Keratinocyte (primary cell): ENCODE measurements at regions not wholly inside any gene's neighbourhood (a gene's known extent, or its start where the extent isn't known, plus 50 kb on each side); places are given as distances from the start of the nearest gene placed in this dataset.

ENCODE experiments used
- DNase-seq: peaks from one replicate; pipeline ENCODE4 v3.0.0-alpha.2; 2011; ENCODE audit warnings: low read depth, missing footprints, low spot score
- FAIRE-seq: peaks from 2 replicates; lab custom pipeline; 2011; peaks lifted over from hg19 to GRCh38; lab: Jason Lieb, UNC
- H2AFZ ChIP-seq: 2 replicates; pipeline ENCODE4 v1.6.0; 2012; ENCODE audit warnings: low read length, control low read depth, inconsistent platforms; ENCODE audit not compliant: control insufficient read depth
- H3K27ac ChIP-seq: 2 replicates; pipeline ENCODE4 v1.5.1; 2011; ENCODE audit warnings: low read length; ENCODE audit not compliant: control insufficient read depth, insufficient read depth
- H3K27me3 ChIP-seq: 3 replicates; pipeline ENCODE4 v1.6.0; 2011; ENCODE audit warnings: low read length; ENCODE audit not compliant: control insufficient read depth, insufficient read depth; ENCODE audit errors: extremely low read depth
- H3K36me3 ChIP-seq, 2 experiments: 2 replicates in 1 of 2; 3 replicates in 1 of 2; pipeline ENCODE4 v1.5.1; 2011; ENCODE audit warnings: low read length in 2 of 2, mild to moderate bottlenecking in 1 of 2; ENCODE audit not compliant: control insufficient read depth in 2 of 2, insufficient read depth in 2 of 2; ENCODE audit errors: extremely low read depth in 1 of 2
- H3K4me1 ChIP-seq: 3 replicates; pipeline ENCODE4 v1.5.1; 2011; ENCODE audit warnings: low read length; ENCODE audit not compliant: control insufficient read depth, insufficient read depth; ENCODE audit errors: extremely low read depth
- H3K4me2 ChIP-seq: 3 replicates; pipeline ENCODE4 v1.6.0; 2011; ENCODE audit warnings: low read depth, low read length; ENCODE audit not compliant: control insufficient read depth, insufficient read depth; ENCODE audit errors: extremely low read depth
- H3K4me3 ChIP-seq, 3 experiments: fragments of 200-600 bp in 1 of 3; sonication (generic) in 1 of 3; 2 replicates in 2 of 3; 3 replicates in 1 of 3; pipeline ENCODE4 v1.5.1; 2011 to 2016; ENCODE audit warnings: low read length in 3 of 3, mild to moderate bottlenecking in 3 of 3, control low read depth in 2 of 3, inconsistent platforms in 1 of 3, low read depth in 1 of 3, mixed read lengths in 1 of 3, mixed run types in 1 of 3, moderate library complexity in 1 of 3; ENCODE audit not compliant: control insufficient read depth in 2 of 3, insufficient read depth in 2 of 3; ENCODE audit errors: extremely low read depth in 1 of 3
- H3K79me2 ChIP-seq: 2 replicates; pipeline ENCODE4 v1.6.0; 2012; ENCODE audit warnings: low read length; ENCODE audit not compliant: control insufficient read depth, insufficient read depth
- H3K9ac ChIP-seq: 3 replicates; pipeline ENCODE4 v1.6.0; 2011; ENCODE audit warnings: low read length; ENCODE audit not compliant: control insufficient read depth, insufficient read depth; ENCODE audit errors: extremely low read depth
- H3K9me1 ChIP-seq: 3 replicates; pipeline ENCODE4 v1.6.0; 2011; ENCODE audit warnings: low read length; ENCODE audit not compliant: control insufficient read depth, insufficient read depth; ENCODE audit errors: extremely low read depth
- H3K9me3 ChIP-seq: 2 replicates; pipeline ENCODE4 v1.5.1; 2012; ENCODE audit warnings: low read depth, low read length; ENCODE audit not compliant: control insufficient read depth
- H4K20me1 ChIP-seq: 3 replicates; pipeline ENCODE4 v1.6.0; 2011; ENCODE audit warnings: low read length; ENCODE audit not compliant: control insufficient read depth, insufficient read depth; ENCODE audit errors: extremely low read depth
- CTCF ChIP-seq, 3 experiments: IDR thresholded peaks in 1 of 3; conservative IDR thresholded peaks in 1 of 3; optimal IDR thresholded peaks in 1 of 3; 2 replicates in 2 of 3; 3 replicates in 1 of 3; pipeline versions ENCODE3 to v1.5.1; 2011; ENCODE audit warnings: low read length in 3 of 3, mild to moderate bottlenecking in 3 of 3, moderate library complexity in 2 of 3, control low read depth in 1 of 3, inconsistent platforms in 1 of 3; ENCODE audit not compliant: insufficient read depth in 2 of 3; ENCODE audit errors: extremely low read depth in 1 of 3
- EZH2 ChIP-seq: IDR thresholded peaks from one replicate; pipeline ENCODE4 v1.6.1; 2012; ENCODE audit warnings: inconsistent platforms, mild to moderate bottlenecking, low read length, moderate library complexity
- dilution Hi-C: fragments of 300-500 bp; cut with MboI; formaldehyde crosslinking; loops from one replicate; pipeline ENCODE4 v1.7.0; 2020; ENCODE audit warnings: low sequenced_read_pairs; ENCODE audit not compliant: extremely low pct_ligation_motif_present

- FAIRE-seq (no peak), DNase-seq (no peak)
- Histone ChIP-seq H4K20me1 (no peaks in the 10 kb centered on the region), H3K36me3 (no peaks in the 10 kb centered on the region), H3K9me3 (no peaks in the 10 kb centered on the region), H3K27ac (no peak overlapping the region), H3K9me1 (no peaks in the 10 kb centered on the region), H3K27me3 (no peaks in the 10 kb centered on the region), H2AFZ (no peak overlapping the region), H3K9ac (no peak overlapping the region), H3K79me2 (no peaks in the 10 kb centered on the region), H3K4me3 (no peak overlapping the region), H3K4me2 (no peak overlapping the region), H3K4me1 (peaks cover 3% of the 10 kb centered on the region)
- TF ChIP-seq CTCF (optimal IDR thresholded peaks at IDR 0.05 in 1 of 3, IDR thresholded peaks at IDR 0.05 in 1 of 3, conservative IDR thresholded peaks at IDR 0.05 in 1 of 3; ENCODE audit: extremely low read depth in 1 of 3, insufficient read depth in 2 of 3, low read length in 3 of 3) (no peak), EZH2 (no peak)
- dilution Hi-C loops, result no loop called here
These were observed 192.9 kb downstream of the NUAK1 start for GRCh38 chr12:105945880-105946279.

DNA sequence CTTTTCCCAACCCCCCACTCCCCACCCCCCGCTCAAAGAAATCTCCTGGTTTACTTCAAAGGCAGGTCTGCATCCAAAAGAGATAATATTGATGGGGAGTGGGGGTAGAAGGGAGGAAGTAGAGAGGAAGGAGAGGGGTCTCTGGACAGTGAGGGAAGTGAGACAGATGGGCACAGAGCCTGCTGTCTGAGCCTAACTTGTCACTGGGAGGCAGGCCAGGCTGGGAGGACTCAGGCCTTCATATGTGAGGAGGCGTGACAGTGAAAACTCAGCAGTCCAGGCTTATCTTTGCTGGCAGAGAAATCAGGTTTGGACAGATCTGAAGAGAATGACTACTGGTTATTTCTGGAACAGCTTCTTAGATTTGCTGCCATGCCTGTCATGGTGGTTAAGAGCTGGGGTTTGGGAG, 192.3 kb downstream of the NUAK1 start:
- Histone ChIP-seq H2AFZ (no peak overlapping the region), H3K4me2 (no peak overlapping the region), H3K27me3 (no peaks in the 10 kb centered on the region), H3K4me3 (no peak overlapping the region), H3K79me2 (no peaks in the 10 kb centered on the region), H3K36me3 (no peaks in the 10 kb centered on the region), H3K4me1 (peaks cover 3% of the 10 kb centered on the region), H3K9me1 (no peaks in the 10 kb centered on the region), H4K20me1 (no peaks in the 10 kb centered on the region), H3K9ac (no peak overlapping the region), H3K27ac (no peak overlapping the region), H3K9me3 (no peaks in the 10 kb centered on the region)
- TF ChIP-seq EZH2, result no peak
- TF ChIP-seq CTCF (optimal IDR thresholded peaks at IDR 0.05 in 1 of 3, IDR thresholded peaks at IDR 0.05 in 1 of 3, conservative IDR thresholded peaks at IDR 0.05 in 1 of 3; ENCODE audit: extremely low read depth in 1 of 3, insufficient read depth in 2 of 3, low read length in 3 of 3), result no peak
- dilution Hi-C loops, result no loop called here
- no peak for DNase-seq
- peak; percentile 56 for FAIRE-seq
